Muscle layer of colon (tissue), 2 donors: ENCODE measurements at regions not wholly inside any gene's neighbourhood (a gene's known extent, or its start where the extent isn't known, plus 50 kb on each side); places are given as distances from the start of the nearest gene placed in this dataset.

Source experiments
- H3K27ac ChIP-seq: one replicate; pipeline ENCODE4 v1.7.0; 2013; ENCODE audit warnings: low read depth, mild to moderate bottlenecking, low read length, moderate library complexity
- H3K27me3 ChIP-seq, 2 donors: one replicate each; pipeline ENCODE4 v1.7.0; 2013; ENCODE audit warnings: low read length in 2 of 2, mild to moderate bottlenecking in 2 of 2; ENCODE audit not compliant: insufficient read depth in 2 of 2, control insufficient read depth in 1 of 2
- H3K36me3 ChIP-seq: one replicate; pipeline ENCODE4 v1.7.0; 2013; ENCODE audit warnings: mild to moderate bottlenecking, low read length; ENCODE audit not compliant: insufficient read depth
- H3K4me1 ChIP-seq: one replicate; pipeline ENCODE4 v1.7.0; 2013; ENCODE audit warnings: mild to moderate bottlenecking, low read length; ENCODE audit not compliant: insufficient read depth
- H3K4me3 ChIP-seq, 2 donors: one replicate each; pipeline ENCODE4 v1.7.0; 2013; ENCODE audit warnings: low read length in 2 of 2, low read depth in 1 of 2, mild to moderate bottlenecking in 1 of 2, moderate library complexity in 1 of 2
- H3K9ac ChIP-seq: one replicate; pipeline ENCODE4 v1.7.0; 2013; ENCODE audit warnings: low read length
- H3K9me3 ChIP-seq: one replicate; pipeline ENCODE4 v1.7.0; 2013; ENCODE audit warnings: mild to moderate bottlenecking, low read length
- donor health status: abdominal sarcoma.
- donor health status: Adenocarcinoma of cecum.

DNA sequence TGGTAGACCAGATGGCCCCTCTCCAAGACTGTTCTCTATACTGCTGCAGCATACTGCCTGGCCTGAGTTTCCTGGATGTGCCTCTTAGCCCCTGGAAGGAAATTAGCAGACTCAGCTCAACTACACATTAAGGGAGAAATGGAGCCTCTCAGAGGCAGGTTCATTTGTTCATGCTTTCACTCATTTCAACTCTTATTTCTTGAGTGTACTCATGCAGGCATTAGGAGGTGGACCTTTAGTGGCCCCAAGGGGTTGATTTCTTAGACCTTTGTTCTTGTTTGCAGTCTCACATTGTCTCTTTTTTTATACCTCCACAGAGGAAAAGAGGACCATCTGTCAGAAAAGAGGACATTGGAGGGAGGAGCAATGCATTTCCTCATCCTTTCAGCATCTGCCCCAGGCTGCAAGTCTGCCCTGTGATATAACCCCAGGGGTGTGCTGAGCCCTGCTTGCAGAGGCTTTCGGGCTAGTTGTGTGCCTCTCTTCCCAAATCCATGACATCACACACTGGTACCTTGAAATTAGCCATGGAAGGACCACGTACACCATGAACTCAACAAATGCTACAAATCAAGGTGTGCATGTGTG, 456.2 kb downstream of the CD83 start:
- Histone ChIP-seq H3K4me1 (no peaks in the 10 kb centered on the region), H3K9ac (no peak overlapping the region), H3K27ac (no peak overlapping the region), H3K4me3 (no peak overlapping the region), H3K36me3 (no peaks in the 10 kb centered on the region), H3K9me3 (no peaks in the 10 kb centered on the region), H3K27me3 (no peaks in the 10 kb centered on the region)

DNA sequence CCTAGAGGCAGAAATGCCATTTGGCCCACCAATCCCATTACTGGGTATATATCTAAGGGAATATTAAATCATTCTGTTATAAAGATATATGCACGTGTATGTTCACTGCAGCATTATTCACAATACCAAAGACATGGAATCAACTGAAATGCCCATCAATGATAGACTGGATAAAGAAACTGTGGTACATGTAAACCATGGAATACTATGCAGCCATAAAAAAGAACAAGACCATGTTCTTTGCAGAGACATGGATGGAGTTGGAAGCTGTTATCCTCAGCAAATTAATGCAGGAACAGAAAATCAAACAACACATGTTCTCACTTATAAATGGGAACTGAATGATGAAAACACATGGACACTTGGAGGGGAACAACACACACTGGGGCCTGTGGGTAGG, 458.4 kb downstream of the CD83 start:
- H3K36me3 ChIP-seq: no peaks in the 10 kb centered on the region
- H3K4me3 ChIP-seq: no peak overlapping the region
- H3K9ac ChIP-seq: no peak overlapping the region
- no peaks in the 10 kb centered on the region for H3K27me3 ChIP-seq
- H3K27ac ChIP-seq: no peak overlapping the region
- no peaks in the 10 kb centered on the region for H3K4me1 ChIP-seq
- H3K9me3 ChIP-seq: no peaks in the 10 kb centered on the region

DNA sequence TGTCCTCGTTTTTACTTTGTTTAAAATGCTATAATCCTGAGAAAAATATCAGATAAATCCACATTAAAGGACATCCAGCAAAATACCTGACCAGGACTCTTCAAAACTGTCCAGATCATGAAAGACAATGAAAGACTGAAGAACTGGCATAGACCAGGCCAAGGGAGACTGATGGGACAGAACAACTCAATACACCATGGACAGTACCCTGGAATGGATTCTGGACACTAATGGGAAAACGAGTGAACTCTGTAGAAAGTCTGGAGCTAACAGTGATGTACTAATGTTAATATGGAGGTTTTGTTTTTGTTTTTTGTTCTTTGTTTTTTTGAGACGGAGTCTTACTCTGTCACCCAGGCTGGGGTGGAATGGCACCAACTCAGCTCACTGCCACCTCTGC, 461.4 kb downstream of the CD83 start:
- Histone ChIP-seq H3K9me3 (no peaks in the 10 kb centered on the region), H3K4me1 (no peaks in the 10 kb centered on the region), H3K4me3 (no peak overlapping the region), H3K27ac (no peak overlapping the region), H3K27me3 (no peaks in the 10 kb centered on the region), H3K9ac (no peak overlapping the region), H3K36me3 (no peaks in the 10 kb centered on the region)

DNA sequence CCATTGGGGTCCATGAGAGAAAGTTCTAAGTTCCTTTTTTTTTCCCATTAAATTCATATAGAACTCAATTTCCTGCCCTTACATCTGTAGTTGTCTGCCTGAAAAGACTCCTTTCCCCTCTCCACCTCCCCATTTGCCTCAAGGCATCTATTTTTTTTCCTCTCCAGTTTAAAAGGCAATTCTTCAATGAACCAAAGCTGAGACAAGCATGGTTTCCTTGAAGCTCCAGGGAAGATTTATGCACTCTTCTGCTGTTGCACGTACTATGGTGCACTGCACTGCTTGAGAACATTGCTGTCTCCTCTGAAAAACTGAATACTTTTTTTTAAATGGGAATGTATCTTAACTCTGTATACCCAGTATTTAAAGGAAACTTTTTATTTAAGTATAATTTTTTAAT, 465.2 kb downstream of the CD83 start:
- no peak overlapping the region for H3K4me3 ChIP-seq
- H3K36me3 ChIP-seq: no peaks in the 10 kb centered on the region
- H3K27ac ChIP-seq: no peak overlapping the region
- no peaks in the 10 kb centered on the region for H3K9me3 ChIP-seq
- no peak overlapping the region for H3K9ac ChIP-seq
- H3K4me1 ChIP-seq: no peaks in the 10 kb centered on the region
- H3K27me3 ChIP-seq: no peaks in the 10 kb centered on the region

DNA sequence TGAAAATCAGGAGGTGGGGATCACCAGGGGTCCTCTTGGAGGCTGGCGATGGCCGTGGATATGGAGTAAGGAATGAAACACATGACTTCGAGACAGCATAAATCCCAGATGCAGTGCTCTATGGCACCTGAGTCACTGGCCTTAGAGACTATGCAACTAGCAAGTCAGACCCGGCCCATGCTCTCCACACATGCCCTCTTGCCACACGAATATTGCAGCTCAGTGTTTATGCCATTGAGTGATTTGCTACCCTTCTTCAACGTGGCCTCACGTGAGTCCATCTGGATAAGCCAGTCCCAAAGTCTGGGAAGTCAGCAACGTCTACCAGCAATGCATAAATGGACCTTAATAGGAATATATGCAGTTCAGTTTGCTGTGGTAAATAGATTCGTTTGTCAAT, 466.3 kb downstream of the CD83 start:
- Histone ChIP-seq H3K36me3 (no peaks in the 10 kb centered on the region), H3K9ac (no peak overlapping the region)

DNA sequence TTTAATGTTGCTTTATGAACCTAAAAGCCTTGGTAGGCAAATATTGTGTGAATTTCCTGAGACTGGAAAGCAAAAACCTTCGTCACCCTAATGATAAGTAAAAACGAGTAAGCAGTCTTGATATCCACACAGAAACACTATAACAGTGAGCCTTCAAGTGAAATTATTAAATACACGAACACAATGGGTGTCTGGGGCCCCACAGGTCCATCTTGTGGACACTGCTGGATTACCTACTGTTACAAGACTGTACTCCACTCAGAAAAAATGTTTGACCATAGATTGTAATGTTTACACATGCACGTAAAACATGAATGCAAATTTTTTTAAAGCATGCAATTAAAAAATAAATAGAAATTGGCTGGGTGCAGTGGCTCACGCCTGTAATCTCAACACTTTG, 466.9 kb downstream of the CD83 start:
- no peaks in the 10 kb centered on the region for H3K9me3 ChIP-seq
- H3K9ac ChIP-seq: no peak overlapping the region
- H3K27me3 ChIP-seq: no peaks in the 10 kb centered on the region
- H3K36me3 ChIP-seq: no peaks in the 10 kb centered on the region
- no peak overlapping the region for H3K27ac ChIP-seq
- no peaks in the 10 kb centered on the region for H3K4me1 ChIP-seq
- H3K4me3 ChIP-seq: no peak overlapping the region

More for the DNA sequence above, 466.3 kb downstream of the CD83 start:
- Histone ChIP-seq H3K9me3 (no peaks in the 10 kb centered on the region), H3K4me1 (no peaks in the 10 kb centered on the region), H3K4me3 (no peak overlapping the region), H3K27ac (no peak overlapping the region), H3K27me3 (no peaks in the 10 kb centered on the region)

DNA sequence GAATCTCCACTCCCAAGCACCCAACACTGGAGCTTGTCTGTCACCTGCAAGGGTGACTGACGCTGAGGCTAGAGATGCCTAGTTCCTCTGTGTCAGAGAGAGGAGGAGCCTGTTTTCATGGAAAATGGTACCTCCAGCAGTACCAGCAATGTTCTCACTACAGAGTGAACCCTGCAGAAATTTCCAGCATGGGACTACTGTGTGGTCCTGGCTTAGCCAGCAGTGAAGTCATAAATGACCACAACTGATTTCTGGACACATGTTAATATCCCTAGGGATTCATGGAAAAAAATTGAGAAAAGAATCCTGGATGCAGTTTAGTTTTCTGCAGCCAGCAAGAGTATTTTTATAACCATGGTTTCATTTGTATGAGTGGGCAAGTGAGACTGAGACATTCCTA, 468.1 kb downstream of the CD83 start:
- no peaks in the 10 kb centered on the region for H3K4me1 ChIP-seq

DNA sequence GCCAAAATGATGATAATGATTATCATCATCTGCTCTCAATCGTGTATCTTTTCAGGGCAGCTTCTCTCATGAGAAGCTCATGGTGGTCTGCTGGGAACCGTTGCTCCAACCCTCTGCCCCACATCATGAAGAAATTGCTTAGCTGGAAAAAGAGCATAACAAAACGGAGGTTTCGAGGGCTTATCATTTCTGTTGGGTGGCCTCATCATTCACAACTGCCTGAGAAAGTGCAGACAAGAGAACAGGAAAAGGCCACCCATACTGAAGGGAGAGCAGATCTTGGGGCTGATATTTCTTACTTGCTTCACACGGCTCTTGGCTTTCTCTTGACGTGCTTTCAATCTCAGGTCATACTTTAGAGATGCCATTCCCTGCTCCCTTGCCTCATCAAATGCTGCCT, 471.6 kb downstream of the CD83 start:
- H3K9ac ChIP-seq: no peak overlapping the region
- no peaks in the 10 kb centered on the region for H3K4me1 ChIP-seq
- H3K4me3 ChIP-seq: no peak overlapping the region
- no peaks in the 10 kb centered on the region for H3K36me3 ChIP-seq
- no peak overlapping the region for H3K27ac ChIP-seq
- H3K27me3 ChIP-seq: no peaks in the 10 kb centered on the region
- H3K9me3 ChIP-seq: no peaks in the 10 kb centered on the region

More for the DNA sequence above, 468.1 kb downstream of the CD83 start:
- no peaks in the 10 kb centered on the region for H3K27me3 ChIP-seq
- H3K36me3 ChIP-seq: no peaks in the 10 kb centered on the region
- H3K9me3 ChIP-seq: no peaks in the 10 kb centered on the region
- H3K27ac ChIP-seq: no peak overlapping the region
- no peak overlapping the region for H3K9ac ChIP-seq
- no peak overlapping the region for H3K4me3 ChIP-seq

DNA sequence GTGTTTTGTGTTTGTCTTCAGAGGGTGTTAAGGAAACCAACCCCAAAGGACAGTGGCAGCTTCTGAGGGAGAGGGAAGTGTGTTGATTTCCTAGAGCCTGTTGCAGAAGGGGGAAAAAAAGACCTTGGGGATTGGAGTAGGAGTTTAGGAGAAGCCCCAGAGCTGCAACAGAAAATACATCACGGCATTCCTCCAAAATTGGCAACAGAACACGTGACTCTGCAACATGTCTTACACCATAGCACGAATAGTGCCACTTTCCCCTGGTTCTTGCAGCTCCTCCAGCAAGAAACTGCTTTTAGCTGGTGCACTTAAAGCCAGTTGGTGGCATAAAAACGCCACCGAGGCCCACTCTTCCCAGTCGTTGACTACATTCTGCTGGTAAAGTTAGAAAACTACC, 473.0 kb downstream of the CD83 start:
- Histone ChIP-seq H3K27me3 (no peaks in the 10 kb centered on the region), H3K4me3 (no peak overlapping the region), H3K4me1 (no peaks in the 10 kb centered on the region), H3K9me3 (no peaks in the 10 kb centered on the region), H3K9ac (no peak overlapping the region), H3K27ac (no peak overlapping the region), H3K36me3 (no peaks in the 10 kb centered on the region)

DNA sequence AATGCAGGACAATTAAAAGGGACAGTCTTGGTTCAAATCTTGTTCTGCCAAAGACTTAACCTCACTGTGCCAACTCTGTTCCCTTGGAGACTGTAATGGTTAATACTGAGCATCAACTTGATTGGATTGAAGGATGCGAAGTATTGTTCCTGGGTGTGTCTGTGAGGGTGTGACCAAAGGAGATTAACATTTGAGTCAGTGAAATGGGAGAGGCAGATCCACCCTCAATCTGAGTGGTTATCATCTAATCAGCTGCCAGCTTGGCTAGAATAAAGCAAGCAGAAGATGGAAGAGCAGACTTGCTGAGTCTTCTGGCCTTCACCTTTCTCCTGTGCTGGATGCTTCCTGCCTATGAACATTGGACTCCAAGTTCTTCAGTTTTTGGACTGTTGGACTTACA, 474.4 kb downstream of the CD83 start:
- Histone ChIP-seq H3K4me3 (no peak overlapping the region), H3K36me3 (no peaks in the 10 kb centered on the region), H3K9me3 (no peaks in the 10 kb centered on the region), H3K27ac (no peak overlapping the region), H3K9ac (no peak overlapping the region), H3K4me1 (no peaks in the 10 kb centered on the region), H3K27me3 (no peaks in the 10 kb centered on the region)

DNA sequence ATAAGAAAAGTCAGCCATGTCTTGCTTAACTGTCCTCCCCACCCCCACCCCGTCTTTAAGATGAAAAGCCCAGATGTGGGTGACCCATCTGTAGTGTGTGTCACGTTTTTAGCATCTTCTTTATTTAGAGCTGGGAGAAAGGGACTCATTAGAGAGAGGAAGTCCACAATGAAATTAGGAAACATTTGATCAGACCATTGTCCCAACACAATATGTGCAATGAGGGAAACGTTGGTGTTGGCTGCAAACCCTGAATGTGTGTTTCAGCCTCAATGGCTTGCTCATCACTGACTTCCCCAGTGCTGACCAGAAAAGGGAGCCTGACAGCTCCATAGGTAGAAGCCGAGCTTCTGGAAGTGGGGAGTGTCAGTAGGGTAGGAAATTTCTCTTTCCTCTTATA, 475.7 kb downstream of the CD83 start:
- H3K4me3 ChIP-seq: no peak overlapping the region

DNA sequence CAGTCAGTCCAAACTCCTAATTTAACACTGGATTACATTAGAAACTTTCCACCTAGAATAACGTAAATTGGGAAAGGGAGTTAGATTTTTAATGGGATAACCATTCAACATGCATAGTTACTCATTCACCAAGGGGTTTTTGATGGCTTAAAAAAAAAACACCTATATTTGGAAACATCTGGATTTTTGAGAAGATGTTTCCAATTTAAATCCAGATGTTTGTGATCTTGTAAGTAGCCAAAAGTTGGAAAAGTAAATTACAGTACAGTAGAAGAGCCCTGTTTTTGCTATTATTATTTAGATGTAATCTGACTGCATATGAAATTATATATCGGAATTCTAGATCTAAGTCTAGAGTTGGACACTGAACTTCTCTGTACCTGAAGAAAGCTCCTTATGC, 478.2 kb downstream of the CD83 start:
- Histone ChIP-seq H3K9me3 (no peaks in the 10 kb centered on the region), H3K27me3 (no peaks in the 10 kb centered on the region), H3K9ac (no peak overlapping the region), H3K36me3 (no peaks in the 10 kb centered on the region), H3K4me1 (no peaks in the 10 kb centered on the region), H3K27ac (no peak overlapping the region), H3K4me3 (no peak overlapping the region)

More for the DNA sequence above, 475.7 kb downstream of the CD83 start:
- Histone ChIP-seq H3K9ac (no peak overlapping the region), H3K4me1 (no peaks in the 10 kb centered on the region), H3K36me3 (no peaks in the 10 kb centered on the region), H3K9me3 (no peaks in the 10 kb centered on the region), H3K27me3 (no peaks in the 10 kb centered on the region), H3K27ac (no peak overlapping the region)
